ENCODE measurements at regions not wholly inside any gene's neighbourhood (a gene's known extent, or its start where the extent isn't known, plus 50 kb on each side); places are given as distances from the start of the nearest gene placed in this dataset.

DNA sequence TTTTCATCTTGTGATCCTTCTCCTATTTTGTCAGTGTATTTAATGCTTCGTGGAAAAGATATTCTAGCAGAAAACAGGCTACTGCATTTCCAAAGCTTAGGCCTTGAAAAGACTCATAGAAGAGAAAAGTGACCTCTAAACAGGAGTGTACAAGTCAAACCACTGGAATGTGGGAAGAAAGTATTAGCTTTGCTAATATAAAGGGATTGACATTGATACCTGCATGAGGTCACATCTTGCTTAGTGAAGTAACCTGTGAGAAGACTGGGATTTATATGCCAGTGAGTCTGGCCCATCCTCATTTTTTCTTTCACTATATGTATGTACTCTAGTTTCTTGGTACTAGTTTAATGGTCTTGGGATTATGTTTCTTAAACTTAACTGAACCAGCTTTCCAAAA lies 132.9 kb upstream of the TMC3 start:
- no peak for TF ChIP-seq CTCF (IDR thresholded peaks at IDR 0.05)
- Histone ChIP-seq H3K27ac (no peak overlapping the region), H3K9me3 (no peaks in the 10 kb centered on the region), H3K4me1 (peaks cover 0 to 12% (median 0%) of the 10 kb centered on the region in 3 donors), H3K4me3 (no peak overlapping the region), H3K27me3 (no peaks in the 10 kb centered on the region), H3K36me3 (no peaks in the 10 kb centered on the region)
- FAIRE-seq (no peak), DNase-seq (no peak), ATAC-seq (no peak)
- WGBS, 2 donors = 80 to 100% methylated on average over 1 of the region's 1 CpG
- intact Hi-C loops (cut with DNase I) = no loop called here

- Histone ChIP-seq H3K27ac (no peak overlapping the region), H3K36me3 (no peaks in the 10 kb centered on the region), H3K9me3 (no peaks in the 10 kb centered on the region), H3K27me3 (no peaks in the 10 kb centered on the region), H3K4me3 (no peak overlapping the region), H3K4me1 (peaks cover 0 to 8% (median 0%) of the 10 kb centered on the region in 3 donors)
- no peak for DNase-seq
- intact Hi-C loops (cut with DNase I) = no loop called here
- TF ChIP-seq CTCF (IDR thresholded peaks at IDR 0.05) = no peak
- ATAC-seq = no peak
- WGBS, 2 donors = 79 to 87% methylated on average over 2 of the region's 2 CpGs
- no peak for FAIRE-seq
These were observed 132.1 kb upstream of the TMC3 start for GRCh38 chr15:81506071-81506470.

- no peak overlapping the region for H3K4me3 ChIP-seq
- ATAC-seq (peak; percentile 77 to 87 (median 80)), FAIRE-seq (no peak), DNase-seq (no peak)
- H3K27me3 ChIP-seq = no peaks in the 10 kb centered on the region
- no peaks in the 10 kb centered on the region for H3K9me3 ChIP-seq
- TF ChIP-seq CTCF (IDR thresholded peaks at IDR 0.05) = no peak
- H3K36me3 ChIP-seq = no peaks in the 10 kb centered on the region
- H3K4me1 ChIP-seq = peaks cover 0 to 6% (median 0%) of the 10 kb centered on the region in 3 donors
- peak overlapping the region in 1 of 4 donors; percentile 29 for H3K27ac ChIP-seq
- intact Hi-C loops (cut with DNase I) = no loop called here
- 14 to 19% methylated on average over 4 of the region's 4 CpGs for WGBS, 2 donors
These were observed 130.3 kb upstream of the TMC3 start for GRCh38 chr15:81504170-81504905.

- TF ChIP-seq CTCF (IDR thresholded peaks at IDR 0.05) = no peak
- DNase-seq (no peak), ATAC-seq (no peak), FAIRE-seq (no peak)
- no peaks in the 10 kb centered on the region for H3K36me3 ChIP-seq
- peaks cover 0 to 6% (median 0%) of the 10 kb centered on the region in 3 donors for H3K4me1 ChIP-seq
- H3K27ac ChIP-seq = no peak overlapping the region
- intact Hi-C loops (cut with DNase I) = no loop called here
- 93 to 95% methylated on average over 4 of the region's 4 CpGs for WGBS, 2 donors
- H3K27me3 ChIP-seq = no peaks in the 10 kb centered on the region
- H3K4me3 ChIP-seq = no peak overlapping the region
- no peaks in the 10 kb centered on the region for H3K9me3 ChIP-seq
These were observed 128.4 kb upstream of the TMC3 start for GRCh38 chr15:81502439-81502838.

GRCh38 chr15:81500081-81500480 lies 126.1 kb upstream of the TMC3 start:
- ATAC-seq = no peak
- no peak for TF ChIP-seq CTCF (IDR thresholded peaks at IDR 0.05)
- H3K36me3 ChIP-seq = no peaks in the 10 kb centered on the region
- H3K9me3 ChIP-seq = no peaks in the 10 kb centered on the region
- no peak for DNase-seq
- 79 to 87% methylated on average over 4 of the region's 4 CpGs for WGBS, 2 donors
- intact Hi-C loops (cut with DNase I) = no loop called here
- H3K4me3 ChIP-seq = no peak overlapping the region
- H3K4me1 ChIP-seq = peaks cover 0 to 5% (median 0%) of the 10 kb centered on the region in 3 donors
- no peaks in the 10 kb centered on the region for H3K27me3 ChIP-seq
- H3K27ac ChIP-seq = no peak overlapping the region
- FAIRE-seq = no peak
